Astrocyte (in vitro differentiated cells and primary cell): ENCODE measurements at regions not wholly inside any gene's neighbourhood (a gene's known extent, or its start where the extent isn't known, plus 50 kb on each side); places are given as distances from the start of the nearest gene placed in this dataset.

Source experiments
- DNase-seq: peaks from one replicate; pipeline ENCODE4 v3.0.0-alpha.2; 2010; ENCODE audit warnings: low read depth
- FAIRE-seq: peaks from 2 replicates; lab custom pipeline; 2011; peaks lifted over from hg19 to GRCh38; lab: Jason Lieb, UNC
- H2AFZ ChIP-seq: 2 replicates; pipeline ENCODE4 v1.6.0; 2012; ENCODE audit warnings: low read depth, low read length, inconsistent platforms
- H3K27ac ChIP-seq: 2 replicates; pipeline ENCODE4 v1.5.1; 2011; ENCODE audit warnings: low read depth, low read length, inconsistent platforms
- H3K27me3 ChIP-seq: 2 replicates; pipeline ENCODE4 v1.6.0; 2011; ENCODE audit warnings: low read length, inconsistent platforms; ENCODE audit not compliant: insufficient read depth
- H3K36me3 ChIP-seq: 2 replicates; pipeline ENCODE4 v1.5.1; 2011; ENCODE audit warnings: low read length, inconsistent platforms; ENCODE audit not compliant: insufficient read depth
- H3K4me1 ChIP-seq: 2 replicates; pipeline ENCODE4 v1.5.1; 2011; ENCODE audit warnings: low read length, inconsistent platforms; ENCODE audit not compliant: insufficient read depth
- H3K4me2 ChIP-seq: 2 replicates; pipeline ENCODE4 v1.6.0; 2012; ENCODE audit warnings: low read length, inconsistent platforms
- H3K4me3 ChIP-seq: 2 replicates; pipeline ENCODE4 v1.5.1; 2011; ENCODE audit warnings: low read depth, mild to moderate bottlenecking, low read length, inconsistent platforms; ENCODE audit not compliant: insufficient read depth
- H3K79me2 ChIP-seq: 2 replicates; pipeline ENCODE4 v1.6.0; 2012; ENCODE audit warnings: mild to moderate bottlenecking, low read length, inconsistent platforms; ENCODE audit not compliant: insufficient read depth
- H3K9ac ChIP-seq: 2 replicates; pipeline ENCODE4 v1.6.0; 2012; ENCODE audit warnings: mild to moderate bottlenecking, low read length, inconsistent platforms
- H3K9me3 ChIP-seq: 2 replicates; pipeline ENCODE4 v1.5.1; 2012; ENCODE audit warnings: low read depth, mild to moderate bottlenecking, low read length, inconsistent platforms; ENCODE audit not compliant: insufficient read depth
- H4K20me1 ChIP-seq: 2 replicates; pipeline ENCODE4 v1.6.0; 2012; ENCODE audit warnings: low read length, inconsistent platforms; ENCODE audit not compliant: insufficient read depth
- H3K27ac Mint-ChIP-seq: one replicate; pipeline ENCODE4 v1.8.0; 2021; ENCODE audit warnings: mild to moderate bottlenecking, mixed read lengths; ENCODE audit not compliant: unreplicated experiment
- H3K27me3 Mint-ChIP-seq: one replicate; pipeline ENCODE4 v1.8.0; 2021; ENCODE audit warnings: low read depth, mixed read lengths; ENCODE audit not compliant: unreplicated experiment
- H3K36me3 Mint-ChIP-seq: one replicate; pipeline ENCODE4 v1.8.0; 2021; ENCODE audit warnings: low read depth, mixed read lengths; ENCODE audit not compliant: unreplicated experiment
- H3K4me1 Mint-ChIP-seq: one replicate; pipeline ENCODE4 v1.8.0; 2021; ENCODE audit warnings: low read depth, mixed read lengths; ENCODE audit not compliant: unreplicated experiment
- H3K4me3 Mint-ChIP-seq: one replicate; pipeline ENCODE4 v1.8.0; 2021; ENCODE audit warnings: mild to moderate bottlenecking, moderate library complexity, mixed read lengths; ENCODE audit not compliant: unreplicated experiment
- H3K9me3 Mint-ChIP-seq: one replicate; pipeline ENCODE4 v1.8.0; 2021; ENCODE audit warnings: mild to moderate bottlenecking, mixed read lengths; ENCODE audit not compliant: unreplicated experiment
- EZH2 ChIP-seq: IDR thresholded peaks from 2 replicates; pipeline ENCODE4 v1.6.1; 2012; ENCODE audit warnings: mild to moderate bottlenecking, low read length, inconsistent platforms; ENCODE audit not compliant: insufficient read depth
- TF ChIP-seq, protein P1 (sequence below): IDR thresholded peaks from 2 replicates; pipeline ENCODE4 v1.5.1; 2011; ENCODE audit warnings: low read depth, mild to moderate bottlenecking, inconsistent platforms, low read length, moderate library complexity; ENCODE audit not compliant: insufficient read depth

DNA sequence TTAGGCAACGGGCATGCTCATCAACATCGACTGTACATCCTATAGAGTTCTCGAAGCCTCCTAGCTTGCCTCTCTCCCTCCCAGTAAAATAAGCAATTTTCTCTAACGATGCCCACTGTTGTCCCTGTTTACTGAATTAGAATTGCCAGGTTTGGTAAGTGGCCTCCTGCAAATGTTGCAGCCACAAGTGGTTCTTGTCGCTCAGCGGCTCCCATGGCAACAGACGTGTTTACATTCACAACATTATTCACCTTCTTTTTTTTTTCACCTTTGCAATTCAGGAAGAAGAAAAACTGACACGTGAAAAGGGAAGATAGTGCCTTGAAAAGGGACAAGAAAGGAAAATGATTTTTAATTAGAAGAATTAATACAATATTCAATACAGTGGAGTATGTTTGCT, 100.9 kb upstream of the PKP2 start:
- H4K20me1 ChIP-seq: no peaks in the 10 kb centered on the region
- Mint-ChIP-seq H3K4me3 (no peak overlapping the region), H3K27ac (no peak overlapping the region), H3K27me3 (no peaks in the 10 kb centered on the region), H3K9me3 (no peaks in the 10 kb centered on the region), H3K4me1 (peaks cover 25% of the 10 kb centered on the region), H3K36me3 (no peaks in the 10 kb centered on the region)
- H3K4me2 ChIP-seq: no peak overlapping the region
- FAIRE-seq: no peak
- DNase-seq: no peak
- no peaks in the 10 kb centered on the region for H3K79me2 ChIP-seq
- no peak overlapping the region for H2AFZ ChIP-seq
- no peak for TF ChIP-seq EZH2
- TF ChIP-seq, protein P1, sequence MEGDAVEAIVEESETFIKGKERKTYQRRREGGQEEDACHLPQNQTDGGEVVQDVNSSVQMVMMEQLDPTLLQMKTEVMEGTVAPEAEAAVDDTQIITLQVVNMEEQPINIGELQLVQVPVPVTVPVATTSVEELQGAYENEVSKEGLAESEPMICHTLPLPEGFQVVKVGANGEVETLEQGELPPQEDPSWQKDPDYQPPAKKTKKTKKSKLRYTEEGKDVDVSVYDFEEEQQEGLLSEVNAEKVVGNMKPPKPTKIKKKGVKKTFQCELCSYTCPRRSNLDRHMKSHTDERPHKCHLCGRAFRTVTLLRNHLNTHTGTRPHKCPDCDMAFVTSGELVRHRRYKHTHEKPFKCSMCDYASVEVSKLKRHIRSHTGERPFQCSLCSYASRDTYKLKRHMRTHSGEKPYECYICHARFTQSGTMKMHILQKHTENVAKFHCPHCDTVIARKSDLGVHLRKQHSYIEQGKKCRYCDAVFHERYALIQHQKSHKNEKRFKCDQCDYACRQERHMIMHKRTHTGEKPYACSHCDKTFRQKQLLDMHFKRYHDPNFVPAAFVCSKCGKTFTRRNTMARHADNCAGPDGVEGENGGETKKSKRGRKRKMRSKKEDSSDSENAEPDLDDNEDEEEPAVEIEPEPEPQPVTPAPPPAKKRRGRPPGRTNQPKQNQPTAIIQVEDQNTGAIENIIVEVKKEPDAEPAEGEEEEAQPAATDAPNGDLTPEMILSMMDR: no peak
- H3K27me3 ChIP-seq: no peaks in the 10 kb centered on the region
- H3K4me1 ChIP-seq: no peaks in the 10 kb centered on the region
- H3K9ac ChIP-seq: no peak overlapping the region
- H3K4me3 ChIP-seq: no peak overlapping the region
- H3K27ac ChIP-seq: no peak overlapping the region
- H3K36me3 ChIP-seq: no peaks in the 10 kb centered on the region
- no peaks in the 10 kb centered on the region for H3K9me3 ChIP-seq

- Histone ChIP-seq H3K4me1 (no peaks in the 10 kb centered on the region), H3K27ac (no peak overlapping the region), H3K36me3 (no peaks in the 10 kb centered on the region), H3K4me2 (no peak overlapping the region), H2AFZ (no peak overlapping the region), H3K27me3 (no peaks in the 10 kb centered on the region), H3K9me3 (no peaks in the 10 kb centered on the region), H3K9ac (no peak overlapping the region), H3K79me2 (no peaks in the 10 kb centered on the region), H4K20me1 (no peaks in the 10 kb centered on the region), H3K4me3 (no peak overlapping the region)
- no peaks in the 10 kb centered on the region for H3K36me3 Mint-ChIP-seq
- no peaks in the 10 kb centered on the region for H3K9me3 Mint-ChIP-seq
- H3K4me3 Mint-ChIP-seq: no peak overlapping the region
- H3K27me3 Mint-ChIP-seq: no peaks in the 10 kb centered on the region
- FAIRE-seq (no peak), DNase-seq (no peak)
- H3K27ac Mint-ChIP-seq: no peak overlapping the region
- peaks cover 30% of the 10 kb centered on the region for H3K4me1 Mint-ChIP-seq
- TF ChIP-seq, protein P1: no peak
- no peak for TF ChIP-seq EZH2
These were observed 99.0 kb upstream of the PKP2 start for GRCh38 chr12:32995623-32996022.

GRCh38 chr12:32993404-32993803, 96.8 kb upstream of the PKP2 start:
- H3K4me1 ChIP-seq: no peaks in the 10 kb centered on the region
- no peak overlapping the region for H3K4me3 ChIP-seq
- H3K4me2 ChIP-seq: no peak overlapping the region
- no peak overlapping the region for H3K4me3 Mint-ChIP-seq
- H4K20me1 ChIP-seq: no peaks in the 10 kb centered on the region
- no peak overlapping the region for H2AFZ ChIP-seq
- peaks cover 51% of the 10 kb centered on the region for H3K4me1 Mint-ChIP-seq
- no peaks in the 10 kb centered on the region for H3K27me3 ChIP-seq
- TF ChIP-seq EZH2: no peak
- TF ChIP-seq, protein P1: no peak
- no peaks in the 10 kb centered on the region for H3K27me3 Mint-ChIP-seq
- DNase-seq: no peak
- no peaks in the 10 kb centered on the region for H3K9me3 Mint-ChIP-seq
- H3K9ac ChIP-seq: no peak overlapping the region
- no peak overlapping the region for H3K27ac Mint-ChIP-seq
- H3K36me3 Mint-ChIP-seq: no peaks in the 10 kb centered on the region
- no peaks in the 10 kb centered on the region for H3K79me2 ChIP-seq
- no peaks in the 10 kb centered on the region for H3K36me3 ChIP-seq
- no peak overlapping the region for H3K27ac ChIP-seq
- FAIRE-seq: no peak
- no peaks in the 10 kb centered on the region for H3K9me3 ChIP-seq
